ENCODE measurements at regions not wholly inside any gene's neighbourhood (a gene's known extent, or its start where the extent isn't known, plus 50 kb on each side); places are given as distances from the start of the nearest gene placed in this dataset.
A peak's percentile ranks its signal among the peaks of the same experiment; 100 is the strongest.

DNA sequence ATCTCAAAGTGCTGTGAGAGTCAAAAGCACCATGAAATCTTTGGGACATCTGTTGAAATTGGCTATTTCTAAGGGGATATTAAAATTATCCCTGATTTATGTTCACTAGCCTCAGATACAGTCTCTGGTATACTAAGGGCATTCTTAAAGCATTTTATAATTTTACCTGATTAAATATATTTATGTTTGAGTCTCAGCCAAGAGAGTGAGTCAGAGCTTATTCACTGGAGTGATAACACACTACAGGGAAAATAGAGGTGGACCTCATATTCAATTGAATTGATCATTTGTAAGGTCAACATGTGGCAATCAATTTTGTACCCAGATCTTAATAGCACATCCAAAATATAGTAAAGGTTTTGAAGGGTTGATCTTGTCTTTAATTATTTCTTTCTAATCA lies 733.6 kb downstream of the EPHA3 start:
- no peak overlapping the region for H2BK12ac ChIP-seq (ENCODE audit: low read length)
- DNase-seq (ENCODE audit: low spot score): no peak
- H4K91ac ChIP-seq (ENCODE audit: low read depth, low read length, poor library complexity): no peak overlapping the region
- H3K27me3 ChIP-seq (ENCODE audit: control insufficient read depth in 3 of 3, insufficient read depth in 3 of 3, low read depth in 1 of 3, low read length in 3 of 3): no peaks in the 10 kb centered on the region
- H3K4me3 ChIP-seq (ENCODE audit: low read length in 2 of 2): no peak overlapping the region
- no peak overlapping the region for H2AFZ ChIP-seq (ENCODE audit: low read length)
- no peak overlapping the region for H2BK15ac ChIP-seq (ENCODE audit: low read length)
- no peak overlapping the region for H4K8ac ChIP-seq (ENCODE audit: low read depth, low read length)
- no peaks in the 10 kb centered on the region for H3K4me1 ChIP-seq (ENCODE audit: control insufficient read depth in 2 of 2, insufficient read depth in 1 of 2, low read depth in 1 of 2, low read length in 2 of 2)
- no peak overlapping the region for H2BK5ac ChIP-seq (ENCODE audit: low read length)
- no peak overlapping the region for H3K18ac ChIP-seq (ENCODE audit: low read length)
- H3K4ac ChIP-seq (ENCODE audit: low read length): no peak overlapping the region
- no peak overlapping the region for H3K27ac ChIP-seq (replicated peaks; ENCODE audit: low read length)
- H3K4me2 ChIP-seq (ENCODE audit: insufficient read depth, low read length, poor library complexity, severe bottlenecking): no peak overlapping the region
- H3K9ac ChIP-seq (ENCODE audit: low read depth, low read length, poor library complexity): no peak overlapping the region
- H3K79me1 ChIP-seq (ENCODE audit: low read depth, low read length): no peaks in the 10 kb centered on the region
- H3K36me3 ChIP-seq (replicated peaks in 1 of 2; ENCODE audit: control insufficient read depth in 2 of 2, insufficient read depth in 2 of 2, low read length in 2 of 2): no peaks in the 10 kb centered on the region
- no peak overlapping the region for H3K23ac ChIP-seq (ENCODE audit: low read depth, low read length, poor library complexity)
- H2AK5ac ChIP-seq (ENCODE audit: low read depth, low read length): no peak overlapping the region
- H3K9me3 ChIP-seq (replicated peaks in 1 of 2; ENCODE audit: control insufficient read depth in 2 of 2, insufficient read depth in 1 of 2, low read depth in 1 of 2, low read length in 2 of 2): no peaks in the 10 kb centered on the region
- H3K14ac ChIP-seq (ENCODE audit: low read length): no peak overlapping the region
- H2BK120ac ChIP-seq (ENCODE audit: low read depth, low read length): no peak overlapping the region

DNA sequence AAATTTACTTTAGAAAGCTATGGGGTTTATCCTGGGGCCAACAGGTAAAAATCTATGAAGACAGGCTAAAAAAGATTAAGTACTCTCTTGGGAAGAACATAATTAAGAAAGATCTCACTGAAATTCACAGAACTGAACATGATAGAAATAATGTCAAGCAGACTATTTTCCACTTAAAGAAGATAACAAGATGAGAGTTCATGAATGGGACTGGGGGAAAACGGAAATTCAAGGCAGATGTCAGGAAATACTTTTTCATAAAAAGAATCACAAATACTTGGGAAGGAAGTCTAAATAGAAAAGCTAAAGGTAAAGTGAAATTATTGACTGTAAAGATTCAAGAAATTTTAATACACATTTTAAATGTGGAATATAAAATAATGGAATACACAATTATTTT lies 737.6 kb downstream of the EPHA3 start:
- no peak overlapping the region for H2AK5ac ChIP-seq (ENCODE audit: low read depth, low read length)
- DNase-seq (ENCODE audit: low spot score): no peak
- no peak overlapping the region for H2BK120ac ChIP-seq (ENCODE audit: low read depth, low read length)
- H3K9me3 ChIP-seq (replicated peaks in 1 of 2; ENCODE audit: control insufficient read depth in 2 of 2, insufficient read depth in 1 of 2, low read depth in 1 of 2, low read length in 2 of 2): no peaks in the 10 kb centered on the region
- no CpG with 5 or more reads among the region's 1 CpG for WGBS, 2 donors (ENCODE audit: extremely low coverage in 2 of 2, insufficient read length in 2 of 2, insufficient replicate concordance in 1 of 2)
- H2BK12ac ChIP-seq (ENCODE audit: low read length): no peak overlapping the region
- H2BK15ac ChIP-seq (ENCODE audit: low read length): no peak overlapping the region
- H3K79me1 ChIP-seq (ENCODE audit: low read depth, low read length): no peaks in the 10 kb centered on the region
- no peak overlapping the region for H3K18ac ChIP-seq (ENCODE audit: low read length)
- H3K4ac ChIP-seq (ENCODE audit: low read length): no peak overlapping the region
- H3K36me3 ChIP-seq (replicated peaks in 1 of 2; ENCODE audit: control insufficient read depth in 2 of 2, insufficient read depth in 2 of 2, low read length in 2 of 2): no peaks in the 10 kb centered on the region
- no peak overlapping the region for H3K4me2 ChIP-seq (ENCODE audit: insufficient read depth, low read length, poor library complexity, severe bottlenecking)
- H4K8ac ChIP-seq (ENCODE audit: low read depth, low read length): no peak overlapping the region
- no peak overlapping the region for H4K91ac ChIP-seq (ENCODE audit: low read depth, low read length, poor library complexity)
- no peak overlapping the region for H2BK5ac ChIP-seq (ENCODE audit: low read length)
- H3K27ac ChIP-seq (replicated peaks; ENCODE audit: low read length): no peak overlapping the region
- H3K14ac ChIP-seq (ENCODE audit: low read length): no peak overlapping the region
- H3K4me3 ChIP-seq (ENCODE audit: low read length in 2 of 2): no peak overlapping the region
- H2AFZ ChIP-seq (ENCODE audit: low read length): no peak overlapping the region
- no peak overlapping the region for H3K23ac ChIP-seq (ENCODE audit: low read depth, low read length, poor library complexity)
- no peak overlapping the region for H3K9ac ChIP-seq (ENCODE audit: low read depth, low read length, poor library complexity)
- H3K4me1 ChIP-seq (ENCODE audit: control insufficient read depth in 2 of 2, insufficient read depth in 1 of 2, low read depth in 1 of 2, low read length in 2 of 2): no peaks in the 10 kb centered on the region
- no peaks in the 10 kb centered on the region for H3K27me3 ChIP-seq (ENCODE audit: control insufficient read depth in 3 of 3, insufficient read depth in 3 of 3, low read depth in 1 of 3, low read length in 3 of 3)

DNA sequence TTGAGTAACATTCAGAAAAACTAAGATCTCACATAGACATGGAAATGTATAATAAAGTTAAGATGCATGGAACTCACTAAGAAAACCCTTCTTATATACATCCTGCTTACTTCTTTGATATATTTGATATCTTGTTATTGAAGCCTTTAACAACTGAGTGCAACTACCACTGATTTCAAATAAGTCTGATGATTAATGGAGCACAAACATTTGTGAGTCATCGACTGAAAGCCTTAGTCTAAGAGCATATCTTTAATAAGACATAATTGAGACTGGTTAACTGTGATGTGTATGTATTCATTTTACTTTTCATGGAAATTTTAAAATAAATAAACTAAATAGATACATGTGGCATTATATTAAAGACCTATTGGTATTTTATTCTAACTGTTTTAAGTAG lies 740.5 kb downstream of the EPHA3 start:
- no peak overlapping the region for H3K9ac ChIP-seq (ENCODE audit: low read depth, low read length, poor library complexity)
- no peak overlapping the region for H4K91ac ChIP-seq (ENCODE audit: low read depth, low read length, poor library complexity)
- no peak overlapping the region for H4K8ac ChIP-seq (ENCODE audit: low read depth, low read length)
- H3K79me1 ChIP-seq (ENCODE audit: low read depth, low read length): no peaks in the 10 kb centered on the region
- H2BK15ac ChIP-seq (ENCODE audit: low read length): no peak overlapping the region
- no peak overlapping the region for H3K4me3 ChIP-seq (ENCODE audit: low read length in 2 of 2)
- H2AK5ac ChIP-seq (ENCODE audit: low read depth, low read length): no peak overlapping the region
- no peak overlapping the region for H3K18ac ChIP-seq (ENCODE audit: low read length)
- H3K14ac ChIP-seq (ENCODE audit: low read length): no peak overlapping the region
- no peak overlapping the region for H2AFZ ChIP-seq (ENCODE audit: low read length)
- DNase-seq (ENCODE audit: low spot score): no peak
- no peak overlapping the region for H2BK12ac ChIP-seq (ENCODE audit: low read length)
- H3K27ac ChIP-seq (replicated peaks; ENCODE audit: low read length): no peak overlapping the region
- no peak overlapping the region for H2BK120ac ChIP-seq (ENCODE audit: low read depth, low read length)
- no peak overlapping the region for H3K4me2 ChIP-seq (ENCODE audit: insufficient read depth, low read length, poor library complexity, severe bottlenecking)
- H3K4ac ChIP-seq (ENCODE audit: low read length): no peak overlapping the region
- H3K23ac ChIP-seq (ENCODE audit: low read depth, low read length, poor library complexity): no peak overlapping the region
- no CpG with 5 or more reads among the region's 1 CpG for WGBS, 2 donors (ENCODE audit: extremely low coverage in 2 of 2, insufficient read length in 2 of 2, insufficient replicate concordance in 1 of 2)
- no peaks in the 10 kb centered on the region for H3K9me3 ChIP-seq (replicated peaks in 1 of 2; ENCODE audit: control insufficient read depth in 2 of 2, insufficient read depth in 1 of 2, low read depth in 1 of 2, low read length in 2 of 2)
- H3K36me3 ChIP-seq (replicated peaks in 1 of 2; ENCODE audit: control insufficient read depth in 2 of 2, insufficient read depth in 2 of 2, low read length in 2 of 2): no peaks in the 10 kb centered on the region
- H3K27me3 ChIP-seq (ENCODE audit: control insufficient read depth in 3 of 3, insufficient read depth in 3 of 3, low read depth in 1 of 3, low read length in 3 of 3): no peaks in the 10 kb centered on the region
- H3K4me1 ChIP-seq (ENCODE audit: control insufficient read depth in 2 of 2, insufficient read depth in 1 of 2, low read depth in 1 of 2, low read length in 2 of 2): no peaks in the 10 kb centered on the region
- no peak overlapping the region for H2BK5ac ChIP-seq (ENCODE audit: low read length)

DNA sequence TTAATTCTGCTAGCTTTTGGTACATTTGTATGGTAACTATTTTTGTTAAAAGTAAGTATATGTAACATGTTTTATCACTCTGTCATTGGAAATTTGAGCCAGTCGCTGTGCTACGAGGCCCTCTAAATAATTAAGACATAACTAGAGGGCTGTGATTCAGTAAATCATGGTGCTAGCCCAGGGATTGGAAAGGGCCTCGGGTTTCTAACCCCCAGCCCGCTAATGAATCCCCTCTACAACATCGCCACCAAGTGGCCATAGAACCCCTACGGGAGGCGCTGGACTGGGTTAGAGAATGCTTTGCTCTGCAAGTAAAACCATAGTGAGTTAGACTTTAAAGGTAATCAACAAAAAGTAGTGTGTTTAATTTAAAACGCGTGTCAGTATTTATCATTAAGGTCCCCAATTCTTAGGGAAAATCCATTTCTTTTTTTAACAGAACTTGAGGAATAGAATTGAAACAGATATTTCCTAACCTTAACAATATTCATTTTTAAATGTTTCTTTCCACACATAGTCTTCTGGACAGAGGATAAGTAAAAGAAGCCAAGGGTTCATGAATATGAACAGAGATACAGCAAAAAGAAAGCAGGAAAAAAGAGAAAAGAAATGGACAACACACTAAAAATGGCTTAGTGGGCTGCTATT lies 744.7 kb downstream of the EPHA3 start:
- H3K4me1 ChIP-seq (ENCODE audit: control insufficient read depth in 2 of 2, insufficient read depth in 1 of 2, low read depth in 1 of 2, low read length in 2 of 2): no peaks in the 10 kb centered on the region
- peak; percentile 67 for DNase-seq (ENCODE audit: low spot score)
- no CpG with 5 or more reads among the region's 9 CpGs for WGBS, 2 donors (ENCODE audit: extremely low coverage in 2 of 2, insufficient read length in 2 of 2, insufficient replicate concordance in 1 of 2)
- no peak overlapping the region for H3K18ac ChIP-seq (ENCODE audit: low read length)
- no peak overlapping the region for H3K23ac ChIP-seq (ENCODE audit: low read depth, low read length, poor library complexity)
- H2BK12ac ChIP-seq (ENCODE audit: low read length): no peak overlapping the region
- H3K9me3 ChIP-seq (replicated peaks in 1 of 2; ENCODE audit: control insufficient read depth in 2 of 2, insufficient read depth in 1 of 2, low read depth in 1 of 2, low read length in 2 of 2): no peaks in the 10 kb centered on the region
- H2BK5ac ChIP-seq (ENCODE audit: low read length): no peak overlapping the region
- H2AK5ac ChIP-seq (ENCODE audit: low read depth, low read length): no peak overlapping the region
- H4K8ac ChIP-seq (ENCODE audit: low read depth, low read length): no peak overlapping the region
- no peak overlapping the region for H3K14ac ChIP-seq (ENCODE audit: low read length)
- no peak overlapping the region for H2BK120ac ChIP-seq (ENCODE audit: low read depth, low read length)
- H2BK15ac ChIP-seq (ENCODE audit: low read length): no peak overlapping the region
- H3K4ac ChIP-seq (ENCODE audit: low read length): no peak overlapping the region
- no peaks in the 10 kb centered on the region for H3K27me3 ChIP-seq (ENCODE audit: control insufficient read depth in 3 of 3, insufficient read depth in 3 of 3, low read depth in 1 of 3, low read length in 3 of 3)
- no peak overlapping the region for H3K27ac ChIP-seq (replicated peaks; ENCODE audit: low read length)
- H3K4me3 ChIP-seq (ENCODE audit: low read length in 2 of 2): no peak overlapping the region
- no peak overlapping the region for H2AFZ ChIP-seq (ENCODE audit: low read length)
- no peak overlapping the region for H3K9ac ChIP-seq (ENCODE audit: low read depth, low read length, poor library complexity)
- H4K91ac ChIP-seq (ENCODE audit: low read depth, low read length, poor library complexity): no peak overlapping the region
- no peaks in the 10 kb centered on the region for H3K36me3 ChIP-seq (replicated peaks in 1 of 2; ENCODE audit: control insufficient read depth in 2 of 2, insufficient read depth in 2 of 2, low read length in 2 of 2)
- no peaks in the 10 kb centered on the region for H3K79me1 ChIP-seq (ENCODE audit: low read depth, low read length)
- no peak overlapping the region for H3K4me2 ChIP-seq (ENCODE audit: insufficient read depth, low read length, poor library complexity, severe bottlenecking)
